KMS-11 (cell line): ENCODE measurements at regions not wholly inside any gene's neighbourhood (a gene's known extent, or its start where the extent isn't known, plus 50 kb on each side); places are given as distances from the start of the nearest gene placed in this dataset.
"Not testable (repeated sequence)": the region's sequence is repeated elsewhere in the genome, so short reads cannot be mapped to it uniquely, and the experiment has no call there.

Experiments used
- H2AFZ ChIP-seq: fragments of 200-600 bp; sonication (generic); 2 replicates; pipeline ENCODE4 v1.6.1; 2016; ENCODE audit warnings: antibody characterized with exemption, mixed run types, low read depth
- H3K27ac ChIP-seq: fragments of 200-600 bp; sonication (generic); 2 replicates; pipeline ENCODE4 v1.6.1; 2016; ENCODE audit warnings: mild to moderate bottlenecking, mixed run types
- H3K27me3 ChIP-seq: fragments of 200-600 bp; sonication (generic); 2 replicates; pipeline ENCODE4 v1.6.1; 2017; ENCODE audit warnings: mild to moderate bottlenecking, low read depth, mixed run types, moderate library complexity; ENCODE audit not compliant: insufficient read depth
- H3K36me3 ChIP-seq: fragments of 200-600 bp; sonication (generic); 2 replicates; pipeline ENCODE4 v1.6.1; 2017; ENCODE audit warnings: mild to moderate bottlenecking, mixed run types; ENCODE audit not compliant: insufficient read depth
- H3K4me1 ChIP-seq: fragments of 200-600 bp; sonication (generic); 2 replicates; pipeline ENCODE4 v1.6.1; 2016; ENCODE audit warnings: mild to moderate bottlenecking, low read depth, mixed run types; ENCODE audit not compliant: poor library complexity, severe bottlenecking
- H3K4me2 ChIP-seq: fragments of 200-600 bp; sonication (generic); 2 replicates; pipeline ENCODE4 v1.7.0; 2016; ENCODE audit warnings: mild to moderate bottlenecking, mixed run types
- H3K4me3 ChIP-seq: fragments of 200-600 bp; sonication (generic); IDR thresholded peaks from 2 replicates; pipeline ENCODE4 v1.6.1; 2017; ENCODE audit warnings: low read depth, low read length, mixed read lengths; ENCODE audit not compliant: insufficient read depth
- H3K79me2 ChIP-seq: fragments of 200-600 bp; sonication (generic); 2 replicates; pipeline ENCODE4 v1.6.1; 2016; ENCODE audit warnings: low read depth, mixed run types; ENCODE audit not compliant: insufficient read depth
- H3K9ac ChIP-seq: fragments of 200-600 bp; sonication (generic); 2 replicates; pipeline ENCODE4 v1.6.1; 2016; ENCODE audit warnings: mild to moderate bottlenecking, mixed run types
- H4K20me1 ChIP-seq: fragments of 200-600 bp; sonication (generic); 2 replicates; pipeline ENCODE4 v1.6.1; 2016; ENCODE audit warnings: mild to moderate bottlenecking, mixed run types; ENCODE audit not compliant: insufficient read depth
- CTCF ChIP-seq: fragments of 200-600 bp; sonication (generic); conservative IDR thresholded peaks from 2 replicates; pipeline ENCODE4 v1.6.1; 2017; ENCODE audit warnings: low read depth, mild to moderate bottlenecking, antibody characterized with exemption, low read length, moderate library complexity, mixed read lengths

- Histone ChIP-seq H3K4me1 (no peaks in the 10 kb centered on the region), H3K79me2 (no peaks in the 10 kb centered on the region), H3K4me2 (no peak overlapping the region), H3K27me3 (no peaks in the 10 kb centered on the region), H3K27ac (no peak overlapping the region), H3K9ac (no peak overlapping the region), H4K20me1 (no peaks in the 10 kb centered on the region), H3K36me3 (no peaks in the 10 kb centered on the region), H2AFZ (no peak overlapping the region), H3K4me3 (no peak overlapping the region)
- TF ChIP-seq CTCF = no peak
Measured at GRCh38 chr7:93025389-93025788, 92.4 kb downstream of the SAMD9 start.

GRCh38 chr7:93022931-93023478 is 94.8 kb downstream of the SAMD9 start:
- not testable (repeated sequence) for H3K27ac ChIP-seq, H2AFZ ChIP-seq, H4K20me1 ChIP-seq, H3K9ac ChIP-seq, H3K4me3 ChIP-seq, H3K36me3 ChIP-seq, H3K4me2 ChIP-seq, H3K27me3 ChIP-seq, H3K79me2 ChIP-seq, H3K4me1 ChIP-seq

GRCh38 chr7:93021748-93022147 is 96.0 kb downstream of the SAMD9 start:
- Histone ChIP-seq H3K36me3 (no peaks in the 10 kb centered on the region), H3K4me3 (no peak overlapping the region), H4K20me1 (no peaks in the 10 kb centered on the region), H2AFZ (no peak overlapping the region), H3K4me2 (no peak overlapping the region), H3K9ac (no peak overlapping the region), H3K4me1 (no peaks in the 10 kb centered on the region), H3K27me3 (no peaks in the 10 kb centered on the region), H3K79me2 (no peaks in the 10 kb centered on the region), H3K27ac (no peak overlapping the region)
- no peak for TF ChIP-seq CTCF

- TF ChIP-seq CTCF = no peak
- Histone ChIP-seq H3K4me3 (no peak overlapping the region), H4K20me1 (no peaks in the 10 kb centered on the region), H2AFZ (no peak overlapping the region), H3K79me2 (no peaks in the 10 kb centered on the region), H3K27me3 (no peaks in the 10 kb centered on the region), H3K27ac (no peak overlapping the region), H3K36me3 (no peaks in the 10 kb centered on the region), H3K9ac (no peak overlapping the region), H3K4me1 (no peaks in the 10 kb centered on the region), H3K4me2 (no peak overlapping the region)
Measured at GRCh38 chr7:93018716-93019115, 99.1 kb downstream of the SAMD9 start.

GRCh38 chr7:93016681-93017381 is 100.9 kb downstream of the SAMD9 start:
- no peaks in the 10 kb centered on the region for H3K79me2 ChIP-seq
- no peaks in the 10 kb centered on the region for H3K4me1 ChIP-seq
- TF ChIP-seq CTCF = no peak
- H3K36me3 ChIP-seq = no peaks in the 10 kb centered on the region
- H3K4me2 ChIP-seq = no peak overlapping the region
- H2AFZ ChIP-seq = no peak overlapping the region
- H3K27ac ChIP-seq = no peak overlapping the region
- H4K20me1 ChIP-seq = no peaks in the 10 kb centered on the region
- H3K27me3 ChIP-seq = no peaks in the 10 kb centered on the region
- no peak overlapping the region for H3K4me3 ChIP-seq
- no peak overlapping the region for H3K9ac ChIP-seq
